ENCODE measurements at regions not wholly inside any gene's neighbourhood (a gene's known extent, or its start where the extent isn't known, plus 50 kb on each side); places are given as distances from the start of the nearest gene placed in this dataset.

DNA sequence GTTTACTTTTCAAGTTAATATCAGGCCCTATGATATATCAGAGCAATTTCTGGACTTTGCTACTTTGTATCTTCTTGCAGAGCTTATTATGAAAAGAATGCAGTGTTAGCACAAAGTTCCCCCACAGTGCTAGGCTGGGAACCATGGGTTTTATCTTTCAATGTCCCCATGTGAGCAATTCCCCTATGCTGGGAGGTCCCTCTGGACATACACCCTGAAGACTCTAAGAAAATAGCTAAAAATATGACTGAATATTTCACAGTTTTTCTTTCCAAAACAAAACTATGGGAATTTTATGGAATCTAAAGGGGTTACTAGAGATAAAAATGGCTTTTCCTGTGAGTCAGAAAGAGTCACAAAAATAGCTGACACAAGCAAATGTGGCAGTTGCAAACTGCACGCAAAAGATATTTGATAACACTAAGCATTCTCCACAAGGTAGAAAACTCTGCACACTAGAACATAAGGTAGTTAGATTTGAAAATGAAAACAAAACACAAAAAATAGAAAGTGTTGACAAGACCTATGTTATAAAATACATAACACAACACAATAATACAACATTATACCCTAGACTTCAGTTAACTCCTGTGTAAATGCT is 487.5 kb upstream of the GRIN3A start:
- TF ChIP-seq, protein P1, sequence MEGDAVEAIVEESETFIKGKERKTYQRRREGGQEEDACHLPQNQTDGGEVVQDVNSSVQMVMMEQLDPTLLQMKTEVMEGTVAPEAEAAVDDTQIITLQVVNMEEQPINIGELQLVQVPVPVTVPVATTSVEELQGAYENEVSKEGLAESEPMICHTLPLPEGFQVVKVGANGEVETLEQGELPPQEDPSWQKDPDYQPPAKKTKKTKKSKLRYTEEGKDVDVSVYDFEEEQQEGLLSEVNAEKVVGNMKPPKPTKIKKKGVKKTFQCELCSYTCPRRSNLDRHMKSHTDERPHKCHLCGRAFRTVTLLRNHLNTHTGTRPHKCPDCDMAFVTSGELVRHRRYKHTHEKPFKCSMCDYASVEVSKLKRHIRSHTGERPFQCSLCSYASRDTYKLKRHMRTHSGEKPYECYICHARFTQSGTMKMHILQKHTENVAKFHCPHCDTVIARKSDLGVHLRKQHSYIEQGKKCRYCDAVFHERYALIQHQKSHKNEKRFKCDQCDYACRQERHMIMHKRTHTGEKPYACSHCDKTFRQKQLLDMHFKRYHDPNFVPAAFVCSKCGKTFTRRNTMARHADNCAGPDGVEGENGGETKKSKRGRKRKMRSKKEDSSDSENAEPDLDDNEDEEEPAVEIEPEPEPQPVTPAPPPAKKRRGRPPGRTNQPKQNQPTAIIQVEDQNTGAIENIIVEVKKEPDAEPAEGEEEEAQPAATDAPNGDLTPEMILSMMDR (IDR thresholded peaks at IDR 0.05), result no peak
- TF ChIP-seq EP300 (IDR thresholded peaks at IDR 0.05) (no peak), POLR2AphosphoS5 (IDR thresholded peaks at IDR 0.05) (no peak)
